ENCODE measurements at regions not wholly inside any gene's neighbourhood (a gene's known extent, or its start where the extent isn't known, plus 50 kb on each side); places are given as distances from the start of the nearest gene placed in this dataset.

DNA sequence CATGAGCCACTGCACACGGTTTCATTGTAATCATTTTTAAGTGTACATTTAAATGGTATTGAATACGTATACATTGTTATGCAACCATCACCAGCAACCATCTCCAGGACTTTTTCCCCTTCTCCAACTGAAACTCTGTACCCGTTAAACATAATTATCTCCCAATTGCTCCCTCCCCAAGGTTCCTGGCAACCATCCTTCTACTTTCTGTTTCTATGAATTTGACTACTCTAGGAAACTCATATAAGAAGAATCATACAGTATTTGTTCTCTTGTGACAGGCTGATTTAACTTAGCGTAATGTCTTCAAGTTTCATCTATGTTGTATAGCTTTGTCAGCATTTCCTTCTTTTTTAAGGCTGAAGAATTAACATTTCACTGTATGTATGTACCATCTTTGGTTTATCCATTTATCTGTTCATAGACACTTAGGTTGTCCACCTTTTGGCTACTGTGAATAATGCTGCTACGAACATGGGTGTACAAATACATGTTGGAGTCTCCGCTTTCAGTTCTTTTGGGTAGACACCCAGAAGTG lies 223.1 kb downstream of the EFCAB11 start:
- TF ChIP-seq ZNF316 (IDR thresholded peaks at IDR 0.05) (peak; percentile 33; the same call in 1 of the 2 replicates), NR4A1 (CRISPR knock-in tag; IDR thresholded peaks at IDR 0.05) (no peak), NR4A1 (tag; IDR thresholded peaks at IDR 0.05) (no peak), C11orf30 (IDR thresholded peaks at IDR 0.05; ENCODE audit: low read depth) (0 out of 2 replicates have a peak, but pooled peaks have one; percentile 6)
- TF ChIP-seq, protein P1, sequence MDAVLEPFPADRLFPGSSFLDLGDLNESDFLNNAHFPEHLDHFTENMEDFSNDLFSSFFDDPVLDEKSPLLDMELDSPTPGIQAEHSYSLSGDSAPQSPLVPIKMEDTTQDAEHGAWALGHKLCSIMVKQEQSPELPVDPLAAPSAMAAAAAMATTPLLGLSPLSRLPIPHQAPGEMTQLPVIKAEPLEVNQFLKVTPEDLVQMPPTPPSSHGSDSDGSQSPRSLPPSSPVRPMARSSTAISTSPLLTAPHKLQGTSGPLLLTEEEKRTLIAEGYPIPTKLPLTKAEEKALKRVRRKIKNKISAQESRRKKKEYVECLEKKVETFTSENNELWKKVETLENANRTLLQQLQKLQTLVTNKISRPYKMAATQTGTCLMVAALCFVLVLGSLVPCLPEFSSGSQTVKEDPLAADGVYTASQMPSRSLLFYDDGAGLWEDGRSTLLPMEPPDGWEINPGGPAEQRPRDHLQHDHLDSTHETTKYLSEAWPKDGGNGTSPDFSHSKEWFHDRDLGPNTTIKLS (IDR thresholded peaks at IDR 0.05; ENCODE audit: borderline replicate concordance, low read depth), result no peak
- intact Hi-C loops (cut with micrococcal nuclease), result no loop called here
- H3K79me2 ChIP-seq (ENCODE audit: control insufficient read depth, insufficient read depth, low read length), result no peaks in the 10 kb centered on the region
- H3K36me3 ChIP-seq (ENCODE audit: control insufficient read depth, insufficient read depth, low read length), result no peaks in the 10 kb centered on the region
- H3K4me2 ChIP-seq (ENCODE audit: insufficient read depth, low read length), result no peak overlapping the region
- no peak for ATAC-seq
- POLR2A ChIA-PET, result no interaction called here
- no peak overlapping the region for H3K9ac ChIP-seq (ENCODE audit: insufficient read depth in 1 of 2, low read depth in 2 of 2, low read length in 2 of 2)
- no TSS peak for BruUV-seq (replicated peaks)
- H3K9me1 ChIP-seq (ENCODE audit: control insufficient read depth, insufficient read depth, low read length), result no peaks in the 10 kb centered on the region
- in situ Hi-C loops (cut with MboI), result no loop called here
- FAIRE-seq, result no peak
- 2% methylated on average over 6 of the region's 6 CpGs for WGBS (ENCODE audit: insufficient coverage, low coverage, missing lambda C conversion rate)
- H2AFZ ChIP-seq (ENCODE audit: low read depth, low read length), result no peak overlapping the region
- H3K4me3 ChIP-seq, result no peak overlapping the region
- H3K27me3 ChIP-seq (ENCODE audit: control insufficient read depth in 2 of 2, insufficient read depth in 2 of 2, low read length in 2 of 2), result no peaks in the 10 kb centered on the region
- no peaks in the 10 kb centered on the region for H3K9me3 ChIP-seq (replicated peaks; ENCODE audit: control insufficient read depth, insufficient read depth, low read depth, low read length)
- no peak overlapping the region for H3K27ac ChIP-seq (ENCODE audit: extremely low read depth, low read depth, low read length)
- no peaks in the 10 kb centered on the region for H4K20me1 ChIP-seq (replicated peaks; ENCODE audit: control insufficient read depth, insufficient read depth, low read length)
- no peak for DNase-seq (ENCODE audit: extremely low read depth in 1 of 4, low spot score in 3 of 4)
- no peaks in the 10 kb centered on the region for H3K4me1 ChIP-seq (replicated peaks in 1 of 2; ENCODE audit: control insufficient read depth in 2 of 2, insufficient read depth in 2 of 2, low read length in 2 of 2)
- CTCF ChIA-PET (ENCODE audit: low intra/inter-chr PET ratio), result no interaction called here

GRCh38 chr14:89730687-89731086 lies 223.8 kb downstream of the EFCAB11 start:
- H3K4me2 ChIP-seq (ENCODE audit: insufficient read depth, low read length), result no peak overlapping the region
- ATAC-seq (no peak), FAIRE-seq (no peak), DNase-seq (ENCODE audit: extremely low read depth in 1 of 4, low spot score in 3 of 4) (no peak)
- H3K9me3 ChIP-seq (replicated peaks; ENCODE audit: control insufficient read depth, insufficient read depth, low read depth, low read length), result no peaks in the 10 kb centered on the region
- intact Hi-C loops (cut with micrococcal nuclease), result no loop called here
- no TSS peak for BruUV-seq (replicated peaks)
- no peaks in the 10 kb centered on the region for H4K20me1 ChIP-seq (replicated peaks; ENCODE audit: control insufficient read depth, insufficient read depth, low read length)
- H3K79me2 ChIP-seq (ENCODE audit: control insufficient read depth, insufficient read depth, low read length), result no peaks in the 10 kb centered on the region
- WGBS (ENCODE audit: insufficient coverage, low coverage, missing lambda C conversion rate), result 9% methylated on average over 5 of the region's 5 CpGs
- H3K9ac ChIP-seq (ENCODE audit: insufficient read depth in 1 of 2, low read depth in 2 of 2, low read length in 2 of 2), result no peak overlapping the region
- ChIA-PET CTCF (ENCODE audit: low intra/inter-chr PET ratio) (no interaction called here), POLR2A (no interaction called here)
- H3K27ac ChIP-seq (ENCODE audit: extremely low read depth, low read depth, low read length), result no peak overlapping the region
- no peaks in the 10 kb centered on the region for H3K36me3 ChIP-seq (ENCODE audit: control insufficient read depth, insufficient read depth, low read length)
- in situ Hi-C loops (cut with MboI), result no loop called here
- H3K27me3 ChIP-seq (ENCODE audit: control insufficient read depth in 2 of 2, insufficient read depth in 2 of 2, low read length in 2 of 2), result no peaks in the 10 kb centered on the region
- no peak for TF ChIP-seq SFPQ (IDR thresholded peaks at IDR 0.05; ENCODE audit: low read depth, low read length)
- TF ChIP-seq, protein P2, sequence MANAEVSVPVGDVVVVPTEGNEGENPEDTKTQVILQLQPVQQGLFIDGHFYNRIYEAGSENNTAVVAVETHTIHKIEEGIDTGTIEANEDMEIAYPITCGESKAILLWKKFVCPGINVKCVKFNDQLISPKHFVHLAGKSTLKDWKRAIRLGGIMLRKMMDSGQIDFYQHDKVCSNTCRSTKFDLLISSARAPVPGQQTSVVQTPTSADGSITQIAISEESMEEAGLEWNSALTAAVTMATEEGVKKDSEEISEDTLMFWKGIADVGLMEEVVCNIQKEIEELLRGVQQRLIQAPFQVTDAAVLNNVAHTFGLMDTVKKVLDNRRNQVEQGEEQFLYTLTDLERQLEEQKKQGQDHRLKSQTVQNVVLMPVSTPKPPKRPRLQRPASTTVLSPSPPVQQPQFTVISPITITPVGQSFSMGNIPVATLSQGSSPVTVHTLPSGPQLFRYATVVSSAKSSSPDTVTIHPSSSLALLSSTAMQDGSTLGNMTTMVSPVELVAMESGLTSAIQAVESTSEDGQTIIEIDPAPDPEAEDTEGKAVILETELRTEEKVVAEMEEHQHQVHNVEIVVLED (CRISPR knock-in tag; IDR thresholded peaks at IDR 0.05), result no peak
- no peak for TF ChIP-seq ERF (CRISPR knock-in tag; IDR thresholded peaks at IDR 0.05)
- H3K4me3 ChIP-seq, result no peak overlapping the region
- H2AFZ ChIP-seq (ENCODE audit: low read depth, low read length), result no peak overlapping the region
- H3K9me1 ChIP-seq (ENCODE audit: control insufficient read depth, insufficient read depth, low read length), result no peaks in the 10 kb centered on the region
- no peaks in the 10 kb centered on the region for H3K4me1 ChIP-seq (replicated peaks in 1 of 2; ENCODE audit: control insufficient read depth in 2 of 2, insufficient read depth in 2 of 2, low read length in 2 of 2)
